Ovary (tissue), 7 donors: ENCODE measurements at regions not wholly inside any gene's neighbourhood (a gene's known extent, or its start where the extent isn't known, plus 50 kb on each side); places are given as distances from the start of the nearest gene placed in this dataset.

Source experiments
- DNase-seq, 5 donors: peaks; one replicate each; pipeline ENCODE4 v3.0.0-alpha.2; 2019 to 2020
- H3K27ac ChIP-seq, 2 donors: fragments of 200-600 bp; one replicate each; pipeline versions ENCODE4 v1.5.1 to v1.8.0; 2019 to 2022
- H3K27me3 ChIP-seq: fragments of 200-600 bp; one replicate; pipeline ENCODE4 v1.8.0; 2022
- H3K36me3 ChIP-seq: fragments of 200-600 bp; sonication (generic); one replicate; pipeline ENCODE4 v1.5.1; 2019
- H3K4me1 ChIP-seq: one replicate; pipeline ENCODE4 v1.8.1; 2013; ENCODE audit warnings: mild to moderate bottlenecking, moderate library complexity; ENCODE audit not compliant: insufficient read depth
- H3K4me3 ChIP-seq: fragments of 200-600 bp; sonication (generic); one replicate; pipeline ENCODE4 v1.5.1; 2017
- H3K9me3 ChIP-seq, 2 donors: fragments of 200-600 bp in 1 of 2; sonication (generic) in 1 of 2; one replicate each; pipeline versions ENCODE4 v1.5.1 to v1.8.1; 2013 to 2019; ENCODE audit warnings: mild to moderate bottlenecking in 1 of 2, moderate library complexity in 1 of 2
- CTCF ChIP-seq, 3 donors: fragments of 450-650 bp in 2 of 3; fragments of 200-600 bp in 1 of 3; IDR thresholded peaks; one replicate each; pipeline versions ENCODE4 v1.5.1 to v1.8.0; 2016 to 2022; ENCODE audit warnings: antibody characterized with exemption in 3 of 3, mild to moderate bottlenecking in 1 of 3
- EP300 ChIP-seq: sonication (generic); formaldehyde crosslinking; IDR thresholded peaks from one replicate; pipeline ENCODE4 v1.6.1; 2017; ENCODE audit warnings: antibody characterized with exemption
- POLR2A ChIP-seq: fragments of 450-650 bp; IDR thresholded peaks from one replicate; pipeline ENCODE4 v1.6.1; 2017; ENCODE audit warnings: antibody characterized with exemption, mild to moderate bottlenecking, moderate library complexity
- WGBS, 3 donors: extraction: QIAGEN DNeasy Blood & Tissue Kit in 1 of 3; methylation state at CpG; one replicate each; pipeline versions ENCODE4 v1.1.5 to v1.1.7; 2013 to 2017; 5-methylcytosine and 5-hydroxymethylcytosine counted together
- intact Hi-C, 4 donors: fragments of 100-400 bp; cut with DNase I; formaldehyde crosslinking; loops; one replicate each; pipeline versions ENCODE4 v1.11.0 to v1.15.1; 2022 to 2023
- donor health status: DM: no; HTN: no; CAD: no; lungs with moderate emphysema.
- donor health status: DM: no; HTN: no; CAD: no.
- donor health status: Bipolar disorder and iron deficiency.
- donor health status: DM: no; HTN: no; CAD: no.
- donor health status: DM: yes; HTN: yes; CAD: no.

GRCh38 chr1:36665478-36666080 lies 182.9 kb upstream of the CSF3R start:
- H3K9me3 ChIP-seq, result no peaks in the 10 kb centered on the region
- intact Hi-C loops, result no loop called here
- WGBS, 3 donors, result 79 to 81% (median 79%) methylated on average over 9 of the region's 9 CpGs
- no peaks in the 10 kb centered on the region for H3K4me1 ChIP-seq
- no peak overlapping the region for H3K27ac ChIP-seq
- TF ChIP-seq POLR2A (no peak), EP300 (no peak), CTCF (IDR thresholded peaks at IDR 0.05) (no peak)
- H3K4me3 ChIP-seq, result no peak overlapping the region
- DNase-seq, result no peak
- H3K27me3 ChIP-seq, result no peaks in the 10 kb centered on the region
- no peaks in the 10 kb centered on the region for H3K36me3 ChIP-seq

- H3K9me3 ChIP-seq, result no peaks in the 10 kb centered on the region
- intact Hi-C loops, result no loop called here
- TF ChIP-seq CTCF (IDR thresholded peaks at IDR 0.05) (no peak), POLR2A (no peak), EP300 (no peak)
- WGBS, 3 donors, result 44 to 61% (median 58%) methylated on average over 11 of the region's 11 CpGs
- no peaks in the 10 kb centered on the region for H3K36me3 ChIP-seq
- DNase-seq, result no peak
- no peaks in the 10 kb centered on the region for H3K27me3 ChIP-seq
- no peak overlapping the region for H3K4me3 ChIP-seq
- H3K4me1 ChIP-seq, result no peaks in the 10 kb centered on the region
- no peak overlapping the region for H3K27ac ChIP-seq
Measured at GRCh38 chr1:36664571-36665287, 182.0 kb upstream of the CSF3R start.

- Histone ChIP-seq H3K4me1 (no peaks in the 10 kb centered on the region), H3K27ac (no peak overlapping the region), H3K4me3 (no peak overlapping the region), H3K36me3 (no peaks in the 10 kb centered on the region), H3K9me3 (no peaks in the 10 kb centered on the region), H3K27me3 (no peaks in the 10 kb centered on the region)
- DNase-seq, result no peak
- 87 to 93% (median 89%) methylated on average over 6 of the region's 6 CpGs for WGBS, 3 donors
- TF ChIP-seq EP300 (no peak), POLR2A (no peak), CTCF (IDR thresholded peaks at IDR 0.05) (no peak)
- intact Hi-C loops, result no loop called here
Measured at GRCh38 chr1:36663772-36664430, 181.2 kb upstream of the CSF3R start.

GRCh38 chr1:36658838-36659237 lies 176.1 kb upstream of the CSF3R start:
- 26 to 30% (median 27%) methylated on average over 3 of the region's 3 CpGs for WGBS, 3 donors
- TF ChIP-seq CTCF (IDR thresholded peaks at IDR 0.05) (no peak), POLR2A (no peak), EP300 (no peak)
- no peak overlapping the region for H3K27ac ChIP-seq
- H3K9me3 ChIP-seq, result no peaks in the 10 kb centered on the region
- H3K27me3 ChIP-seq, result no peaks in the 10 kb centered on the region
- DNase-seq, result no peak
- intact Hi-C loops, result no loop called here
- H3K4me3 ChIP-seq, result no peak overlapping the region
- H3K36me3 ChIP-seq, result no peaks in the 10 kb centered on the region
- no peaks in the 10 kb centered on the region for H3K4me1 ChIP-seq
